OCI-LY7 (cell line): ENCODE measurements at regions not wholly inside any gene's neighbourhood (a gene's known extent, or its start where the extent isn't known, plus 50 kb on each side); places are given as distances from the start of the nearest gene placed in this dataset.

Experiments
- BruUV-seq: library from RNA; stranded (reverse); fragments of 400-500 nt; replicated peaks from 2 replicates; lab custom pipeline; 2021; lab: Mats Ljungman, UMichigan
- CTCF ChIA-PET: fragments of 300-600 bp; sonication (Branson Sonifier 250); formaldehyde crosslinking; loops from one replicate; lab custom pipeline; 2022; ENCODE audit warnings: antibody characterized with exemption; ENCODE audit not compliant: unreplicated experiment; lab: Charles Lee
- POLR2A ChIA-PET: fragments of 300-600 bp; sonication (Branson Sonifier 250); formaldehyde crosslinking; loops from one replicate; lab custom pipeline; 2022; ENCODE audit warnings: antibody characterized with exemption; lab: Charles Lee
- DNase-seq: peaks from one replicate; pipeline ENCODE4 v3.0.0-alpha.2; 2015; ENCODE audit warnings: low spot score
- H2AFZ ChIP-seq: fragments of 200-600 bp; sonication (generic), shearing (Covaris generic); 2 replicates; pipeline ENCODE4 v1.6.1; 2014; ENCODE audit warnings: mild to moderate bottlenecking, antibody characterized with exemption, low read length, moderate library complexity
- H3K27ac ChIP-seq: fragments of 200-600 bp; sonication (generic); 2 replicates; pipeline ENCODE4 v1.5.1; 2014; ENCODE audit warnings: mixed run types, low read depth, mild to moderate bottlenecking, moderate library complexity, low read length, inconsistent platforms; ENCODE audit not compliant: poor library complexity, severe bottlenecking
- H3K36me3 ChIP-seq: fragments of 200-600 bp; sonication (generic); 2 replicates; pipeline ENCODE4 v1.6.1; 2014; ENCODE audit warnings: mild to moderate bottlenecking, antibody characterized with exemption, low read length, moderate library complexity, mixed read lengths; ENCODE audit not compliant: insufficient read depth
- H3K4me1 ChIP-seq: fragments of 200-600 bp; sonication (generic); 2 replicates; pipeline ENCODE4 v1.5.1; 2014; ENCODE audit warnings: mild to moderate bottlenecking, low read length; ENCODE audit not compliant: insufficient read depth, poor library complexity, severe bottlenecking
- H3K4me2 ChIP-seq: fragments of 200-600 bp; sonication (generic); 2 replicates; pipeline ENCODE4 v1.6.1; 2014; ENCODE audit warnings: mild to moderate bottlenecking, low read length
- H3K4me3 ChIP-seq: fragments of 200-600 bp; sonication (generic); 2 replicates; pipeline ENCODE4 v1.5.1; 2014; ENCODE audit warnings: mild to moderate bottlenecking, low read depth, low read length; ENCODE audit not compliant: poor library complexity, severe bottlenecking
- H3K79me2 ChIP-seq: fragments of 200-600 bp; sonication (generic); 2 replicates; pipeline ENCODE4 v1.6.1; 2016; ENCODE audit warnings: low read depth, mild to moderate bottlenecking, low read length, moderate library complexity, mixed read lengths; ENCODE audit not compliant: insufficient read depth
- H3K9me2 ChIP-seq: fragments of 200-600 bp; sonication (generic); 2 replicates; pipeline ENCODE4 v1.6.1; 2016; ENCODE audit warnings: mild to moderate bottlenecking, low read length, mixed read lengths; ENCODE audit not compliant: insufficient read depth
- H3K9me3 ChIP-seq: fragments of 200-600 bp; sonication (generic); 2 replicates; pipeline ENCODE4 v1.6.1; 2014; ENCODE audit warnings: mild to moderate bottlenecking, mixed run types, low read length, mixed read lengths
- H4K20me1 ChIP-seq: fragments of 200-600 bp; sonication (generic); 2 replicates; pipeline ENCODE4 v1.6.1; 2014; ENCODE audit warnings: mild to moderate bottlenecking, antibody characterized with exemption, low read length, moderate library complexity, mixed read lengths; ENCODE audit not compliant: insufficient read depth
- EZH2phosphoT487 ChIP-seq: fragments of 200-600 bp; sonication (generic); IDR thresholded peaks from 2 replicates; pipeline ENCODE4 v1.6.1; 2018; ENCODE audit warnings: low read depth, borderline replicate concordance, mild to moderate bottlenecking, mixed run types, antibody characterized with exemption, low read length, moderate library complexity, mixed read lengths
- intact Hi-C: fragments of 100-400 bp; cut with micrococcal nuclease; formaldehyde crosslinking; loops from one replicate; pipeline ENCODE4 v1.10.0; 2022; ENCODE audit not compliant: unreplicated experiment
- TF ChIP-seq, protein P1 (sequence below): fragments of 200-600 bp; sonication (generic); conservative IDR thresholded peaks from 2 replicates; pipeline ENCODE4 v1.5.1; 2014; ENCODE audit warnings: mild to moderate bottlenecking, antibody characterized with exemption, low read length, moderate library complexity, mixed read lengths

DNA sequence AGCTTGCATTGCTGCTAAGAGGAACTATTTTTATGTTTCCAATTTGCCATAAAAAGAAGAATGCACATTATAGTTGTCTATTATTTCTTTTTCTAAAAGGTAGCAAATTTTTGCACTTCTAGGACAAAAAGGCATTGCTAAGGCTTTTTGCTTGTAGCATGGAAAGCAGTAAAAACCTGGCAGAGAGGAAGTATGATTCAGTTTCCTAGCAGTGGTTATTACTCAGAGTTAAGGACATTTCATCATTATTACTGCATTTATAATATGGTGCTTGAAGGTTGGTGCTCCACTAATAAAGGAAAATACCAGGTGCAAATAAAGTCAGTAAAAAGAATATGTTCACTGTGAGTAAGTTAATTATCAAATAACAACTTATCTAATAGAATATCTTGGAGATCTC is 179.8 kb upstream of the PLPPR1 start:
- Histone ChIP-seq H3K4me2 (no peak overlapping the region), H3K79me2 (no peaks in the 10 kb centered on the region), H3K4me3 (no peak overlapping the region), H4K20me1 (no peaks in the 10 kb centered on the region), H3K9me2 (no peaks in the 10 kb centered on the region), H2AFZ (no peak overlapping the region), H3K4me1 (no peaks in the 10 kb centered on the region), H3K9me3 (no peaks in the 10 kb centered on the region), H3K27ac (no peak overlapping the region), H3K36me3 (no peaks in the 10 kb centered on the region)
- TF ChIP-seq, protein P1, sequence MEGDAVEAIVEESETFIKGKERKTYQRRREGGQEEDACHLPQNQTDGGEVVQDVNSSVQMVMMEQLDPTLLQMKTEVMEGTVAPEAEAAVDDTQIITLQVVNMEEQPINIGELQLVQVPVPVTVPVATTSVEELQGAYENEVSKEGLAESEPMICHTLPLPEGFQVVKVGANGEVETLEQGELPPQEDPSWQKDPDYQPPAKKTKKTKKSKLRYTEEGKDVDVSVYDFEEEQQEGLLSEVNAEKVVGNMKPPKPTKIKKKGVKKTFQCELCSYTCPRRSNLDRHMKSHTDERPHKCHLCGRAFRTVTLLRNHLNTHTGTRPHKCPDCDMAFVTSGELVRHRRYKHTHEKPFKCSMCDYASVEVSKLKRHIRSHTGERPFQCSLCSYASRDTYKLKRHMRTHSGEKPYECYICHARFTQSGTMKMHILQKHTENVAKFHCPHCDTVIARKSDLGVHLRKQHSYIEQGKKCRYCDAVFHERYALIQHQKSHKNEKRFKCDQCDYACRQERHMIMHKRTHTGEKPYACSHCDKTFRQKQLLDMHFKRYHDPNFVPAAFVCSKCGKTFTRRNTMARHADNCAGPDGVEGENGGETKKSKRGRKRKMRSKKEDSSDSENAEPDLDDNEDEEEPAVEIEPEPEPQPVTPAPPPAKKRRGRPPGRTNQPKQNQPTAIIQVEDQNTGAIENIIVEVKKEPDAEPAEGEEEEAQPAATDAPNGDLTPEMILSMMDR, result no peak
- no peak for TF ChIP-seq EZH2phosphoT487
- no peak for DNase-seq
- no TSS peak for BruUV-seq
- CTCF ChIA-PET, result no interaction called here
- intact Hi-C loops, result loop anchor here (10.0 kb wide), 1 partner anchor 426 kb away; no protein-coding TSS in a partner anchor
- POLR2A ChIA-PET, result interaction anchor here (1.0 kb wide), 1 partner anchor 34 kb away, joined by 3 read pairs; no protein-coding TSS in a partner anchor

DNA sequence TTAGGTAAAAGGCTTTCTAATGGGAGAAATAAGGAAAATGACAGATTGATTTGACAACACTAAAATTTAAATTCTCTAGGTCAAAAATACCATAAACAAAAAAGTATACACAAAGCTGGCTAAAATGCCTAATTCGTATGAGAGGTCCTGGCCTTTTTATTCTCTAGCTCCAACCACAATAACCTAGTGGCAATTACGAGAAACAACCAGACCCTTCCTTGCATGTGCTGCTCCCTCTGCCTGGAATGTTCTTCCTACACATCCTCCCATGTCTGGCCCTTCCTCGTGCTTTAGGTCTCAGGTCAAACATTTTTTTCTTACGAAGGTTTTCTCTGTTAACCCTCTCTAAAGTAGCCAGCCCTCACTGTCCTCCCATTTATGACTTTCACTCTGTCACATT is 176.4 kb upstream of the PLPPR1 start:
- no peak for DNase-seq
- no peak overlapping the region for H3K4me3 ChIP-seq
- no peaks in the 10 kb centered on the region for H3K4me1 ChIP-seq
- no peaks in the 10 kb centered on the region for H3K79me2 ChIP-seq
- no peaks in the 10 kb centered on the region for H4K20me1 ChIP-seq
- POLR2A ChIA-PET, result no interaction called here
- H3K9me3 ChIP-seq, result no peaks in the 10 kb centered on the region
- H3K27ac ChIP-seq, result no peak overlapping the region
- no peaks in the 10 kb centered on the region for H3K9me2 ChIP-seq
- intact Hi-C loops, result no loop called here
- no peak overlapping the region for H2AFZ ChIP-seq
- H3K4me2 ChIP-seq, result no peak overlapping the region
- BruUV-seq, result no TSS peak
- H3K36me3 ChIP-seq, result no peaks in the 10 kb centered on the region
- CTCF ChIA-PET, result no interaction called here
- TF ChIP-seq EZH2phosphoT487, result no peak
- TF ChIP-seq, protein P1, result no peak

DNA sequence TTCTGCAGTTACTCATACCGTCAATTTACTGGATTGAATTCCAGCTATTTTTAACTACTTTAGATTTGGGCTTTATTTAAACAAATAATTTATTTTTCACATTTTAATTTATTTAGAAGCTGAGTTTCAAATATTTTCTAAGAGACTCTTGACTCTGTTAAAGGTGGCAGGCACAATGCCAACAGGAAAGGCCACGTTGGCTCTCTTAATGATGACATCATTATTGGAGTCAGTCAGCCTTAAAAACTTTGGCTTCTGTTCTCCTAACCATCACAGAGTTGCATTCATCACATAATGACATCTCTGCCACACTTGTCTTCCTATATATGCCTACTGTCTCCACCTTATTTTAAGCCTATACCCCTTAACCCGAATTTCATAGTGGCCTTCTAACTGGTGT is 172.3 kb upstream of the PLPPR1 start:
- Histone ChIP-seq H3K27ac (no peak overlapping the region), H3K4me1 (no peaks in the 10 kb centered on the region), H2AFZ (no peak overlapping the region), H3K9me2 (no peaks in the 10 kb centered on the region), H3K79me2 (no peaks in the 10 kb centered on the region), H3K9me3 (no peaks in the 10 kb centered on the region), H3K4me3 (no peak overlapping the region), H3K36me3 (no peaks in the 10 kb centered on the region), H4K20me1 (no peaks in the 10 kb centered on the region), H3K4me2 (no peak overlapping the region)
- intact Hi-C loops, result no loop called here
- ChIA-PET POLR2A (interaction anchor here (0.6 kb wide), 1 partner anchor 10 kb away, joined by 4 read pairs; no protein-coding TSS in a partner anchor), CTCF (no interaction called here)
- DNase-seq, result no peak
- BruUV-seq, result no TSS peak
- TF ChIP-seq, protein P1, result no peak
- no peak for TF ChIP-seq EZH2phosphoT487
